ENCODE measurements at regions not wholly inside any gene's neighbourhood (a gene's known extent, or its start where the extent isn't known, plus 50 kb on each side); places are given as distances from the start of the nearest gene placed in this dataset.

- Histone ChIP-seq H3K27me3 (ENCODE audit: insufficient read depth, low read length) (no peaks in the 10 kb centered on the region), H3K4ac (ENCODE audit: low read depth, low read length) (no peak overlapping the region), H3T11ph (ENCODE audit: low read length) (no peak overlapping the region), H3K79me1 (ENCODE audit: insufficient read depth, low read depth, low read length, poor library complexity, severe bottlenecking) (no peaks in the 10 kb centered on the region), H2BK120ac (ENCODE audit: low read depth, low read length, poor library complexity, severe bottlenecking) (no peak overlapping the region), H4K5ac (ENCODE audit: insufficient read length, low read depth, low read length) (no peak overlapping the region), H3K4me2 (ENCODE audit: insufficient read depth, insufficient read length, low read length) (no peak overlapping the region), H2AK5ac (ENCODE audit: insufficient read length, low read length) (no peak overlapping the region), H2BK15ac (ENCODE audit: low read depth, low read length) (no peak overlapping the region), H3K14ac (ENCODE audit: insufficient read depth, low read length) (no peak overlapping the region), H2BK20ac (ENCODE audit: low read depth, low read length, poor library complexity, severe bottlenecking) (no peak overlapping the region), H4K20me1 (ENCODE audit: control insufficient read depth, insufficient read depth, insufficient read length) (no peaks in the 10 kb centered on the region), H3K4me1 (ENCODE audit: insufficient read depth, low read length) (no peaks in the 10 kb centered on the region), H3K9ac (ENCODE audit: extremely low read depth, insufficient read length, low read length) (no peak overlapping the region), H3K23ac (ENCODE audit: insufficient read length, low read depth, low read length) (no peak overlapping the region), H3K23me2 (ENCODE audit: insufficient read length, low read depth, low read length, poor library complexity, severe bottlenecking) (no peaks in the 10 kb centered on the region), H3K79me2 (ENCODE audit: insufficient read depth, low read length) (no peaks in the 10 kb centered on the region), H4K8ac (replicated peaks; ENCODE audit: insufficient read length, low read depth, low read length) (no peak overlapping the region), H3K18ac (ENCODE audit: insufficient read length, low read depth, low read length) (no peak overlapping the region), H2BK12ac (ENCODE audit: insufficient read length, low read depth, low read length) (no peak overlapping the region), H4K91ac (ENCODE audit: insufficient read length, low read depth, low read length) (no peak overlapping the region), H3K9me3 (ENCODE audit: control insufficient read depth, low read depth, low read length) (no peaks in the 10 kb centered on the region), H2BK5ac (ENCODE audit: insufficient read length, low read length) (no peak overlapping the region), H3K56ac (ENCODE audit: insufficient read length, low read depth, low read length) (no peak overlapping the region), H2AFZ (ENCODE audit: low read length) (no peak overlapping the region), H3K27ac (ENCODE audit: insufficient read length, low read depth, low read length) (no peak overlapping the region)
- Mint-ChIP-seq H3K4me1 (no peaks in the 10 kb centered on the region), H3K4me3 (no peak overlapping the region), H3K9me3 (peaks cover 0 to 4% of the 10 kb centered on the region in 2 experiments; a peak in 2 of 5 replicates), H3K36me3 (ENCODE audit: insufficient read depth in 1 of 3, low read depth in 3 of 3) (0 out of 7 replicates have a peak, but pooled peaks cover 0 to 2% (median 0%) of the 10 kb centered on the region in 3 experiments), H3K27ac (no peak overlapping the region), H3K27me3 (ENCODE audit: low read depth) (peaks cover 18% of the 10 kb centered on the region)
- DNase-seq = no peak
- TF ChIP-seq CTCF (conservative IDR thresholded peaks at IDR 0.05) = no peak
- no CpG with 5 or more reads among the region's 6 CpGs for WGBS (ENCODE audit: extremely low coverage, insufficient read length, low lambda C conversion rate)
Observed at GRCh38 chr20:21788082-21788481, 82.6 kb downstream of the PAX1 start.

Data from H9 (cell line).